ENCODE measurements at regions not wholly inside any gene's neighbourhood (a gene's known extent, or its start where the extent isn't known, plus 50 kb on each side); places are given as distances from the start of the nearest gene placed in this dataset.
A peak's percentile ranks its signal among the peaks of the same experiment; 100 is the strongest.

GRCh38 chr9:27924502-27924901, 351.2 kb upstream of the C9orf72 start:
- DNase-seq, result no peak

DNA sequence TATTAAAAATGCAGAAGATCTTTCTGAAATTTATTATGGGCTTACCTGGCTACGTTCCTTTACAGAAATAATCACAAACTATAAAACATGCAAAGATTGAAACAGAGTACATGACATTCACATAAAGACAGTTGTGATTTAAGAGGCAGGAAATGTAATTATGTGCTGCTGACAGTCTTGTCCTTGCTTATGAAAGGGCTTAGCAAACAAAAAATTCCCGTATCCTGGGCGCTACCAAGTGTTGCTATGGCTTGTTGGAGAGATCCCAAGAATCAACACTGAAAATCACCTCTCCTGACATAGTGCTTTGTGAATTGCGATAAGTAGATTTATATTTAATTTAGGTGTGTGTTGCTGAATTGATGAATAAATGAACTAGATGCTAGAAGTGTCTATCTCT, 352.5 kb upstream of the C9orf72 start:
- no peak for DNase-seq

DNA sequence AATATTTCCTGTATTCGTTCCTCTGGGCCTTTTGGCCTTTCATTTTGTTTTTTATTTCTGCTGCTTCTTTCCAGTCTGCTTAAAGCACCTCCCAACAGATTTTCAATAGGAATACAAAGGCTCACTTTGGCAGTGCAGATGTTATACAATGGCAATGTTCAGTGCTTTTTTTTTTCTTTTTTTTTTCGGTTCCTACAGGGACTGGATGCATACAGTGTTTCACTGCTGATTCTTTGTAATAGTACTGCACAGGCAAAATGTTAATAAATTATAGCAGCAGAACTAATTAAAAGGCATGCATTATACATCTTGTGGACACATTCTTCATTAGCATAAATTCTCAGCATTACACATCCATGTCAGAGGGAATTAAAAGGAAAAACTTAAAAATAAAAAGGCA, 356.6 kb upstream of the C9orf72 start:
- no peak for DNase-seq

- no peak for DNase-seq
Measured at GRCh38 chr9:27933210-27934025, 360.1 kb upstream of the C9orf72 start.

DNA sequence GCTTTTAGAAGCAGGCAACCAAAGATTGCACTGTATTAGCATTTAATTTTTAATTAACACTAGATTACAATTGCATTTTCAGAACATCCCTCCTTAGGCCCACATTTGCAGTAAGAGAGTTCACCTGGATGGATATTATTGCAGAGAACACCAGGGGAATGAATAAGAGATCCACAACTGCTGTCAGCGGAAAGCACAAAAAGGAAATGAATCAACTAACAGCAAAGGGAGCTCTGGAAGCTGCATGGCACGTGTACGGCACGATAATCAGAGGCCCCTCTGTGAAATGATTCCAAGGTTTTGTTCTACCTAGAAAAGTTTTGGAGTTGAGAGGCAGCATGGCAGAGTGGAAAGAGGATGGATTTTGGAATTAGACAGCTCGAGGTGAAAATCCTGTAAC, 361.2 kb upstream of the C9orf72 start:
- no peak for DNase-seq

GRCh38 chr9:27939186-27939585, 365.9 kb upstream of the C9orf72 start:
- DNase-seq, result no peak

GRCh38 chr9:27940535-27940934, 367.3 kb upstream of the C9orf72 start:
- no peak for DNase-seq

DNA sequence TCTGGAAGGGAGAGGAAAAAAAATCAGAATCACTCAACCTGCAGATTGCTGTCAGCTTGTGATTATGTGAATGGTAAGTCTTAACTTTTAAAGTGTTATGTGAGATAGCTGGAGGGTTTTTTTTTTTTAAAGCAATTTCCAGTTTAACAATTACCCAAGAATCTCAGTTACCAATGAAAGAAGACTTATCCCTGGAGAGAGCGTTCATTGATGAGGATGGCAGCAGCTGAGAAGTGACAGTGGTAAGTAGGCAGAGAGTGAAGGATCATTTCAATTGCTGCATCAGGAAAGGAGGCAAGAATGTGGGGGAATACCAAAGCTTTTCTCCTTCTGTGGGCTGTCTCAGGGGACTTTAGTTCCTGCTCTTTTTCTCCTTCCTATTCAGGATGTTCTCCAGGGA, 370.2 kb upstream of the C9orf72 start:
- DNase-seq, result no peak

GRCh38 chr9:27945386-27945785, 372.1 kb upstream of the C9orf72 start:
- DNase-seq, result no peak

- no peak for DNase-seq
Measured at GRCh38 chr9:27950382-27950781, 377.1 kb upstream of the C9orf72 start.

- DNase-seq, result no peak
Measured at GRCh38 chr9:27954858-27955257, 381.6 kb upstream of the C9orf72 start.

GRCh38 chr9:27963836-27964235, 390.6 kb upstream of the C9orf72 start:
- no peak for DNase-seq

DNA sequence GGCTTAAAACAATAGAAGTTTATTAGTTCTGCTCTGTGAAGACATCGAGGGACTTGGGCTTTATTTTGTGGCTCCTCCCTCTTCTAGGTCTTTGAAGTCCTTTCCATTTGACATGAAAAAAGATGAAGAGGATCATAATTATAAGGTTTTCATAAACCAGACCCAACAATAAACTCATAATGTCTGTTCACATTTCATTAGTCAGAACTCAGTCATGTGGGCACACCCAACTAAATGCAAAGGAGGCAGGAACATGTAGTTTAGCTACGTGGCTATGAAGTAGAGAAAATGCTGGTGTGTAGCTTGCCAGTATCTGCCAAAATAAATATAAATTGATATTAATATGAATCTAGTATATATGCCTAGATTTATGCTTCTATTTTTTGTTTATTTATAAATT, 393.9 kb upstream of the C9orf72 start:
- no peak for DNase-seq

DNA sequence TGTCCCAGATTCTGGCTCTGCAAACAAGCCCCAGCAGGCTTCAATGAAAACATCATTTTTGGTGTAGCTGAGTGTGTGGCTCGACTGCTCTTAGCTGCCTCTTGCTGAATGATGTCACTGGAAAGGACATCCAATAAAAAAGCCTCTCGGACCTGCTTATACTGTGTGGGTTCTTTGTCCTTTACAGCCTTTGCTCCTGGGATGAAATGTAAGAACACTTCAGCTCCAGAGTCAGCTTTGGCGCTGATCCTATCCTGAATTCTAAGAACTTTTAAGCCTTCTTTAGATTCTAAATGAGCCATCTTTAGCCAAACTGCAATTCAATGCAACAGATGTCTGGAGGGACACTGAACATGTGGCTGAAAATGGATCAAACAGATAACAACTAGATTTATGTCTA, 404.6 kb upstream of the C9orf72 start:
- DNase-seq, result no peak

- no peak for DNase-seq
Measured at GRCh38 chr9:27985714-27986113, 412.4 kb upstream of the C9orf72 start.

GRCh38 chr9:27990524-27990923, 417.2 kb upstream of the C9orf72 start:
- peak in 1 of 5 experiments; percentile 73 for DNase-seq

- no peak for DNase-seq
Measured at GRCh38 chr9:27991221-27991620, 417.9 kb upstream of the C9orf72 start.

DNA sequence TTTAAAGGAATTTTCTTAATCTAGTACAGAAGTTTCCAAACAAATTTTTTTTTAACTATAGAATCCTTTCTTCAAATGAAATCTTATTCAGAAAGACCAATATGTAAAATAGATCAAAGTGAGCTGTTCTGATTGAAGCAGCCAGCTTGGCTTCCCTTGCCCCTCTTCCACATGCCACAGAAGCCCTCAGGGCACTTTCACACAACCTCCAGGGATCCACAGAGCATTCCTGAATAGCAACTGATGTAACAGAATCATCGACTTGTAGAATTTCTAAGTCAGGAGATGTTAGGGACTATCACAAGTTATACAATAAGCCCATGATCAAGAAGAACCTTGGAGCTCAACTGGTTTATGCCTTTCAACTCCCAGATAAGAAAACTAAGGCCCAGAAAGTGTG, 427.8 kb upstream of the C9orf72 start:
- DNase-seq, result no peak

DNA sequence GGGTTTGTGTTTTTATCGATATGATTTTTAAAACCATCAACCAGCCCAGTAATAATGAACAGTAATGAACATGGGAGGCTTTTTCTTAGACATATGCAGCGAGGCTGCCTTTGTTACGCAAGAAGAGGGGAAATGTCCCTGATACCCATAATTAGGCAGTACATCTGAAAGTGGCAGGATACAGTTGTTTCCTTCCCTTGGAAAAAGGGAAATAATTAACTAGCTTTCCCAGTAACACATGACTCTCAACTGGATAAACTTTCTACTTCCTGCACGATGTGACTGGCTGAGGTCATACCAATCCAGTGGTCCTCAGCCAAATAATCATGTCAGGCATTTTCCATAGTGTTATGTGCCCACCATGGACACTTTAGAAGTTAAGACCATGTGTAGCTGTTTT, 431.6 kb upstream of the C9orf72 start:
- no peak for DNase-seq

DNA sequence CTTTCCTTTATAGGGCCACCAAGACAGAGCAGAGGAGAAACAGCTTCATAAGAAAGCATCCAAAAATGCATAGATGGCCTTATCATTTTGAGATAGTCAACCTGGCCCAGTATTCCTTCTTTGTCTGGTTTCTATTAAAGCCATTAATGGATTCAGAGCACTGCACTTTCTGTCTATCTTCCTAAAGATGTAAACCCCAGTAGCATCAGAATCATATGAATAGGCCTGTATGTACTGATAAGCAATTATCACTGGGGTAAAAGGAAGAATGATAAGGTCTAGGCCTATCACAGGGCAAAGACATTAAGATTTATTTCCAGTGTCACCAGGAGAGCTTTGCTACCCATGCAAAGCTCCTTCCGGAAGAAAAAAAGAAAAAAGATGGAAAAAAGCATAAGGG, 432.5 kb upstream of the C9orf72 start:
- DNase-seq, result no peak

GRCh38 chr9:28007097-28007817, 434.0 kb upstream of the C9orf72 start:
- no peak for DNase-seq

DNA sequence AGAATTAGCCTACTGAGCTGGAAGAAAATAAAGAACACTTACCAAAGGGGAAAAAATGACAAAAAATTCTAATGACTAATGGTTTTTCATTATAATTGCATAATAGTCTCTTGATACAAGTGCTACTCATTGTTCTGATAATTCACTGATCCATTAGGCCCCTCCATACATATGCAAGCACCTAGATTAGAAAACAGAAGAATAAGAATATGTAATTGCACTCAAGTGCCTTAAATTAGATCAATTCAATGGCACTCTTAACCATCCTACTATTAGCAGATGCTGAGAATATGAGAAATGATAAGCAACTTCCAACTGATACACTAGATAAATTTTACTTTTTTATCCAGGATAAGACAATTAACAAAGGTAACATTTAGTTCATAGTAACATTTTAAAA, 440.9 kb upstream of the C9orf72 start:
- DNase-seq, result no peak

DNA sequence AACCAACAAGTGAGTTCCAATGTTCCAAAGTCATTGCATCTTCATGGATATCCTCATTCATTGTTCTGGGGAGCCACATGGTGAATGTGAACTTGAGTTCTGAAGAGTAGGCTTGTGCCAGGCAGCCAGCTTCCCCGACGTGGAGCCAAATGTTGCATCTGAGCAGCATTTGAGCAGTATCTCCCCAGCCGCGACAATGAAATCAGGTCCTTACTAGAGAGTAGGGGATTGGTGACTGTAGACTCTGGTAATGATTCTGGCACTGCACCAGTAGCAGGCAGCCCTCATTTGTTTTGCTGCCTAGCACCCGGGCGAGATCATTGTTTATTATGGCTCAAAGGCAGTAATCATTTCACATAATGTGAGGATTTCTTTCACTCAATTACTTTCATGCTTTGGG, 451.4 kb upstream of the C9orf72 start:
- no peak for DNase-seq

DNA sequence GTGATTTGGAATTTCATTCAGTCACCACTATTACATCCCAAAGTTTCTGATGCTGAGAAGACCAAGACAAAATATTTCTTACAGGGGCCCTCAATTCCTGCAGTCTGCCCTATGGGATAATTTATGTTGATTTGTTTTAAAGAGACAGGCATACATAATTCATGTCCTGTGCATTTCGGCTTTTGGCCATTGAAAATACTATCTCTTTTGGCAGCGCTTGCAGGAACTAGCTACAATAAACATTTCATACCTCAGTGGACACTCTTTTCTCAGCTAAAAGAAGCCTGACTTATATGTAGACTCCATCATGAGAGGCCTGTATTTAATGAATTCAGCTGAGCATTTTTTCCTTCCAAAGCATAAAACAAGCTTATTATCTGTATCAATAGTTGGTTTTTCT, 451.9 kb upstream of the C9orf72 start:
- DNase-seq, result no peak

Measured in T-helper 2 cell (primary cell).